ENCODE measurements at regions not wholly inside any gene's neighbourhood (a gene's known extent, or its start where the extent isn't known, plus 50 kb on each side); places are given as distances from the start of the nearest gene placed in this dataset.
"Not testable (repeated sequence)": the region's sequence is repeated elsewhere in the genome, so short reads cannot be mapped to it uniquely, and the experiment has no call there.

GRCh38 chr21:35812679-35813078, 247.6 kb downstream of the SETD4 start:
- Histone ChIP-seq H3K4me3 (ENCODE audit: low read length) (no peak overlapping the region), H3K9me3 (ENCODE audit: control insufficient read depth, insufficient read depth, low read length) (no peaks in the 10 kb centered on the region), H3K36me3 (ENCODE audit: control insufficient read depth, insufficient read depth, low read length) (no peaks in the 10 kb centered on the region), H3K27me3 (ENCODE audit: control insufficient read depth, insufficient read depth, low read length) (no peaks in the 10 kb centered on the region), H3K4me1 (ENCODE audit: control insufficient read depth, insufficient read depth, low read length) (no peaks in the 10 kb centered on the region), H3K27ac (ENCODE audit: low read length) (no peak overlapping the region)
- no peak for DNase-seq (ENCODE audit: low read depth, low spot score)
- WGBS (ENCODE audit: insufficient coverage, insufficient read length): 100% methylated on average over 2 of the region's 9 CpGs

DNA sequence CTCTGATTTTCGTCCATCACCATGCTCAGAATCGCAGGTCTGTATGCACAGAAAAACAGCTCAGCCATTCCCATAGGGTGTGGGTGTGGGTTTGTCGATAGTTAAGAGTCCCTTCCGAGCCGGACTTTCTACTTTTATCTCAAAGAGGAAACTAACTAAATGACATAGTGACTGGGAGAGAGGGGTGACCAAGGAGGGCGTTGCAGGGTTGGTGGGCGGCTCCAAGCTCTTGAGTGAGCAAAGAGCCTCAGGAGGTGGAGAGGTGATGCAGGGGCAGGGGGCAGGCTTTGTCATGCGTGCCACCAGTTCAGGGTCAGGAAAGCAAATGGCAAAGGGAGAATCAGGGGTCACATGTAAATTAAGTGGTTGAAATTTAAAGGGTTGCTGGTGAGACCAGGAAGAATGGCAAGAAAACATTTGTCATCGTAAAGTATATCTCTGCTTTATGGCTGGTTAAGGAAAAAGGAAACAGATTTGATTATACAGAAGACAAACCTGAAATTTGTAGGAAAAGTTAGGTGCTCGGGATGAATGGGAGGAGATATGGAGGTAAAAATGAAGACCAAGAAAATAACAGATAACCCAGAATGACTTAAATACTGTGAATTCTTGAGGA, 249.0 kb downstream of the SETD4 start:
- no CpG with 5 or more reads among the region's 10 CpGs for WGBS (ENCODE audit: insufficient coverage, insufficient read length)
- DNase-seq (ENCODE audit: low read depth, low spot score): peak; percentile 9
- no peak overlapping the region for H3K4me3 ChIP-seq (ENCODE audit: low read length)
- no peaks in the 10 kb centered on the region for H3K4me1 ChIP-seq (ENCODE audit: control insufficient read depth, insufficient read depth, low read length)
- H3K27me3 ChIP-seq (ENCODE audit: control insufficient read depth, insufficient read depth, low read length): no peaks in the 10 kb centered on the region
- no peaks in the 10 kb centered on the region for H3K36me3 ChIP-seq (ENCODE audit: control insufficient read depth, insufficient read depth, low read length)
- no peaks in the 10 kb centered on the region for H3K9me3 ChIP-seq (ENCODE audit: control insufficient read depth, insufficient read depth, low read length)
- H3K27ac ChIP-seq (ENCODE audit: low read length): no peak overlapping the region

GRCh38 chr21:35810431-35810970, 249.8 kb downstream of the SETD4 start:
- Histone ChIP-seq H3K4me1 (ENCODE audit: control insufficient read depth, insufficient read depth, low read length) (no peaks in the 10 kb centered on the region), H3K27me3 (ENCODE audit: control insufficient read depth, insufficient read depth, low read length) (no peaks in the 10 kb centered on the region), H3K4me3 (ENCODE audit: low read length) (no peak overlapping the region), H3K9me3 (ENCODE audit: control insufficient read depth, insufficient read depth, low read length) (no peaks in the 10 kb centered on the region), H3K36me3 (ENCODE audit: control insufficient read depth, insufficient read depth, low read length) (no peaks in the 10 kb centered on the region), H3K27ac (ENCODE audit: low read length) (no peak overlapping the region)
- WGBS (ENCODE audit: insufficient coverage, insufficient read length): no CpG with 5 or more reads among the region's 7 CpGs
- DNase-seq (ENCODE audit: low read depth, low spot score): no peak

- Histone ChIP-seq H3K36me3 (ENCODE audit: control insufficient read depth, insufficient read depth, low read length) (no peaks in the 10 kb centered on the region), H3K9me3 (ENCODE audit: control insufficient read depth, insufficient read depth, low read length) (no peaks in the 10 kb centered on the region), H3K4me1 (ENCODE audit: control insufficient read depth, insufficient read depth, low read length) (no peaks in the 10 kb centered on the region), H3K27ac (ENCODE audit: low read length) (no peak overlapping the region), H3K27me3 (ENCODE audit: control insufficient read depth, insufficient read depth, low read length) (no peaks in the 10 kb centered on the region), H3K4me3 (ENCODE audit: low read length) (no peak overlapping the region)
- DNase-seq (ENCODE audit: low read depth, low spot score): no peak
- WGBS (ENCODE audit: insufficient coverage, insufficient read length): no CpG with 5 or more reads among the region's 4 CpGs
Measured at GRCh38 chr21:35801391-35801790, 258.9 kb downstream of the SETD4 start.

DNA sequence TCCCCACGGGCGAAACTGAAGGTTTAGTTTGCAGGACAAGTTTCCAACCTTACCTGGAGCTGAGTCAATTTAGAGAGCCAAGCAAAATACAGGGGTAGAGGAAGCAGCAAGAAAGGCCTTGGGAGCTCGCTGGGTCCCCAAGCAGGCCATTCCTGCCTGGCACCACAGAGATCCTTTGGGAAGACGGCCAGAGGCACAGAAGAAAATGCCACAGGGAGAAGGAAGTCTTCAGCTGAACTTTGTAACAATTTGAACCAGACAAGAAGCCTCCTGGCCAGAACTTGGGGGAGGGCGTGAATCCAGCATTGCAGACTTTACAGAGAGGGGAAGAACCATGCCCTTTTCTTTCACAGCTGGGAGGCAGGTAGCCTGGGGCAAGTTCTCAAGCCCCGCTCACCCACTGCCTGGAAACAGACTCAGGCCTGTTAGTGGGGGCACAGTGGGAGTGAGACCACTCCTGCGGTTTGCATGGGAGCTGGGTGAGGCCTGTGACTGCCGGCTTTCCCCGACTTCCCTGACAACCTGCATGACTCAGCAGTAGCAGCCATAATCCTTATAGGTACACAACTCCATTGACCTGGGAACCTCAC, 259.4 kb downstream of the SETD4 start:
- not testable (repeated sequence) for H3K36me3 ChIP-seq (ENCODE audit: control insufficient read depth, insufficient read depth, low read length); H3K4me1 ChIP-seq (ENCODE audit: control insufficient read depth, insufficient read depth, low read length); H3K9me3 ChIP-seq (ENCODE audit: control insufficient read depth, insufficient read depth, low read length); DNase-seq (ENCODE audit: low read depth, low spot score); H3K27ac ChIP-seq (ENCODE audit: low read length); H3K4me3 ChIP-seq (ENCODE audit: low read length); H3K27me3 ChIP-seq (ENCODE audit: control insufficient read depth, insufficient read depth, low read length)
- WGBS (ENCODE audit: insufficient coverage, insufficient read length): no CpG with 5 or more reads among the region's 9 CpGs

- Histone ChIP-seq H3K4me1 (ENCODE audit: control insufficient read depth, insufficient read depth, low read length) (no peaks in the 10 kb centered on the region), H3K27ac (ENCODE audit: low read length) (no peak overlapping the region), H3K9me3 (ENCODE audit: control insufficient read depth, insufficient read depth, low read length) (no peaks in the 10 kb centered on the region), H3K4me3 (ENCODE audit: low read length) (no peak overlapping the region), H3K36me3 (ENCODE audit: control insufficient read depth, insufficient read depth, low read length) (no peaks in the 10 kb centered on the region), H3K27me3 (ENCODE audit: control insufficient read depth, insufficient read depth, low read length) (no peaks in the 10 kb centered on the region)
- DNase-seq (ENCODE audit: low read depth, low spot score): no peak
- 100% methylated on average over 1 of the region's 2 CpGs for WGBS (ENCODE audit: insufficient coverage, insufficient read length)
Measured at GRCh38 chr21:35796844-35797243, 263.5 kb downstream of the SETD4 start.

GRCh38 chr21:35794527-35794926, 265.8 kb downstream of the SETD4 start:
- not testable (repeated sequence) for H3K36me3 ChIP-seq (ENCODE audit: control insufficient read depth, insufficient read depth, low read length); DNase-seq (ENCODE audit: low read depth, low spot score); H3K27ac ChIP-seq (ENCODE audit: low read length); H3K9me3 ChIP-seq (ENCODE audit: control insufficient read depth, insufficient read depth, low read length); H3K4me1 ChIP-seq (ENCODE audit: control insufficient read depth, insufficient read depth, low read length); H3K27me3 ChIP-seq (ENCODE audit: control insufficient read depth, insufficient read depth, low read length); H3K4me3 ChIP-seq (ENCODE audit: low read length)
- no CpG with 5 or more reads among the region's 4 CpGs for WGBS (ENCODE audit: insufficient coverage, insufficient read length)

GRCh38 chr21:35792569-35793305, 267.6 kb downstream of the SETD4 start:
- no CpG with 5 or more reads among the region's 5 CpGs for WGBS (ENCODE audit: insufficient coverage, insufficient read length)
- Histone ChIP-seq H3K27me3 (ENCODE audit: control insufficient read depth, insufficient read depth, low read length) (no peaks in the 10 kb centered on the region), H3K9me3 (ENCODE audit: control insufficient read depth, insufficient read depth, low read length) (no peaks in the 10 kb centered on the region), H3K4me3 (ENCODE audit: low read length) (no peak overlapping the region), H3K27ac (ENCODE audit: low read length) (no peak overlapping the region), H3K4me1 (ENCODE audit: control insufficient read depth, insufficient read depth, low read length) (no peaks in the 10 kb centered on the region), H3K36me3 (ENCODE audit: control insufficient read depth, insufficient read depth, low read length) (no peaks in the 10 kb centered on the region)
- no peak for DNase-seq (ENCODE audit: low read depth, low spot score)

DNA sequence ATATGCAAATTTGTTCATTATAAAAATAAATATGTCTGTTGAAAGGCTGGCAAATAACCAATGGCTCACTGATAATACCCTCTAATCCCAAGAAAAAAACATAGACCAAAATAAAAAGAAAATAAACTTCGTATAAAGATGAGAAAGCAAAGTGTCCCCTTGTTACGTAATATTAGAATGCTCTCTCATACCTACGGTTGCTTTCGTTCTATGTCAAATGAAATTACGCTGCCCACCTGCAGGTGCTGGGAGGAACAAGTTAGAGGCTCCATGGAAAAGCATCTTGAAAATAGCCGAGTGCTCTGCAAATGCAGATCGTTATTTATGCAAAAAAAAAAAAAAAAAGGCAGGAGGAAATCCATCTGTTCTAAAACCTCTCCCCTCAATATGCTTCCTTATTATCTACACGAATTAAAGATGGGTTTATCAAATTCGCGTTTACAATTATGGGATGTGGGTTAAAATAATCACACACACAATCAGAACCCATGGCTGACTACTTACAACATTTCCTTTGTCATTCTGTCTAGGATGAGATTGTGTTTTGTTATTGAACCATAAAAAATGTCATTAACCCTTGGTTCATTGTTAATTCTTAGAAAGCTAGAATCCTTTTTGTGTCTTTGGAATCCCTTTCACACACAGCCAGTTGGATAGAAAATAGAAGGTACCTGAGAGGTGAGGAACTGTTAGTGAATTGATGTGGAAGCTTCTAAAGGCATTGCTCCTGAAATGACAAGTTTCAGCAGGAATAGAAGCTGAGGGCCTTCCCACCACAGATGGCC, 268.6 kb downstream of the SETD4 start:
- no peaks in the 10 kb centered on the region for H3K9me3 ChIP-seq (ENCODE audit: control insufficient read depth, insufficient read depth, low read length)
- no peaks in the 10 kb centered on the region for H3K4me1 ChIP-seq (ENCODE audit: control insufficient read depth, insufficient read depth, low read length)
- no peak overlapping the region for H3K27ac ChIP-seq (ENCODE audit: low read length)
- no peak for DNase-seq (ENCODE audit: low read depth, low spot score)
- H3K36me3 ChIP-seq (ENCODE audit: control insufficient read depth, insufficient read depth, low read length): no peaks in the 10 kb centered on the region
- no peaks in the 10 kb centered on the region for H3K27me3 ChIP-seq (ENCODE audit: control insufficient read depth, insufficient read depth, low read length)
- H3K4me3 ChIP-seq (ENCODE audit: low read length): no peak overlapping the region
- no CpG with 5 or more reads among the region's 10 CpGs for WGBS (ENCODE audit: insufficient coverage, insufficient read length)

DNA sequence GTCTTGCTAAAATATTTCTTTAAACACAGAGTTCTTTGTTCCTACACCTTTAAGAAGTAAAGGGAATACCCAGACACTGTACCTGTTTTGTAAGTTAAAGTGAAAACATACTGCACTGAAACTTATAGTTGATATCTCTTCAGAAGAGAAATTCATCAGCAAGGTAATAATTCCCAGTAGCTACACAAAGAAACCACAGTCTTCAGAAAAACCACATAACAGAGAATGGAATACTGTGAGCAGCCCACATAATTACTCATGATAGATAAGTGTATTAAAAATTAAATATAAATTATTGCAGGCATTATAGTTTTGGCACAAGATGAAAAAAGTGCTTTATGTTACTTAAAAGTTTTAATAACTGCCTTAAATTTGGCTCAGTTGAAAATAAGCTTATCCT, 276.6 kb downstream of the SETD4 start:
- H3K9me3 ChIP-seq (ENCODE audit: control insufficient read depth, insufficient read depth, low read length): no peaks in the 10 kb centered on the region
- no peaks in the 10 kb centered on the region for H3K36me3 ChIP-seq (ENCODE audit: control insufficient read depth, insufficient read depth, low read length)
- no peak overlapping the region for H3K4me3 ChIP-seq (ENCODE audit: low read length)
- H3K27me3 ChIP-seq (ENCODE audit: control insufficient read depth, insufficient read depth, low read length): no peaks in the 10 kb centered on the region
- H3K27ac ChIP-seq (ENCODE audit: low read length): no peak overlapping the region
- no peak for DNase-seq (ENCODE audit: low read depth, low spot score)
- no peaks in the 10 kb centered on the region for H3K4me1 ChIP-seq (ENCODE audit: control insufficient read depth, insufficient read depth, low read length)

Measured in iPS DF 6.9 (cell line).